Activated B cell treated with CpG ODN at 0.5 μM for 24 hours (primary cell): ENCODE measurements at regions not wholly inside any gene's neighbourhood (a gene's known extent, or its start where the extent isn't known, plus 50 kb on each side); places are given as distances from the start of the nearest gene placed in this dataset.

Experiments
- ATAC-seq: fragments of 200-7000 bp; cut with Tn5 transposase; one replicate; pipeline ENCODE4 v1.10.0; 2021; ENCODE audit warnings: low read depth, mild to moderate bottlenecking, moderate library complexity
- CTCF ChIA-PET: fragments of 350-600 bp; sonication (Branson Sonifier 250); formaldehyde crosslinking; loops from one replicate; lab custom pipeline; 2021; ENCODE audit warnings: antibody characterized with exemption; lab: Charles Lee
- POLR2A ChIA-PET: fragments of 350-600 bp; sonication (Branson Sonifier 250); formaldehyde crosslinking; loops from one replicate; lab custom pipeline; 2021; ENCODE audit warnings: antibody characterized with exemption; lab: Charles Lee
- DNase-seq: peaks from one replicate; pipeline ENCODE4 v3.0.0; 2022
- H3K27ac Mint-ChIP-seq: one replicate; pipeline ENCODE4 v1.8.0; 2020; ENCODE audit warnings: mixed read lengths
- H3K27me3 Mint-ChIP-seq: one replicate; pipeline ENCODE4 v1.8.0; 2021; ENCODE audit warnings: mixed read lengths
- H3K36me3 Mint-ChIP-seq: one replicate; pipeline ENCODE4 v1.8.0; 2021; ENCODE audit warnings: low read depth, mixed read lengths
- H3K4me1 Mint-ChIP-seq: one replicate; pipeline ENCODE4 v1.8.0; 2021; ENCODE audit warnings: mixed read lengths
- H3K4me3 Mint-ChIP-seq: one replicate; pipeline ENCODE4 v1.8.0; 2020; ENCODE audit warnings: mild to moderate bottlenecking, mixed read lengths
- H3K9me3 Mint-ChIP-seq: one replicate; pipeline ENCODE4 v1.8.0; 2020; ENCODE audit warnings: mixed read lengths
- intact Hi-C: fragments of 100-400 bp; cut with micrococcal nuclease; formaldehyde crosslinking; loops from one replicate; pipeline ENCODE4 v1.15.1; 2024
- TF ChIP-seq, protein P1 (sequence below): fragments of 200-600 bp; IDR thresholded peaks from one replicate; pipeline ENCODE4 v1.8.0; 2022; ENCODE audit warnings: antibody characterized with exemption, mild to moderate bottlenecking

DNA sequence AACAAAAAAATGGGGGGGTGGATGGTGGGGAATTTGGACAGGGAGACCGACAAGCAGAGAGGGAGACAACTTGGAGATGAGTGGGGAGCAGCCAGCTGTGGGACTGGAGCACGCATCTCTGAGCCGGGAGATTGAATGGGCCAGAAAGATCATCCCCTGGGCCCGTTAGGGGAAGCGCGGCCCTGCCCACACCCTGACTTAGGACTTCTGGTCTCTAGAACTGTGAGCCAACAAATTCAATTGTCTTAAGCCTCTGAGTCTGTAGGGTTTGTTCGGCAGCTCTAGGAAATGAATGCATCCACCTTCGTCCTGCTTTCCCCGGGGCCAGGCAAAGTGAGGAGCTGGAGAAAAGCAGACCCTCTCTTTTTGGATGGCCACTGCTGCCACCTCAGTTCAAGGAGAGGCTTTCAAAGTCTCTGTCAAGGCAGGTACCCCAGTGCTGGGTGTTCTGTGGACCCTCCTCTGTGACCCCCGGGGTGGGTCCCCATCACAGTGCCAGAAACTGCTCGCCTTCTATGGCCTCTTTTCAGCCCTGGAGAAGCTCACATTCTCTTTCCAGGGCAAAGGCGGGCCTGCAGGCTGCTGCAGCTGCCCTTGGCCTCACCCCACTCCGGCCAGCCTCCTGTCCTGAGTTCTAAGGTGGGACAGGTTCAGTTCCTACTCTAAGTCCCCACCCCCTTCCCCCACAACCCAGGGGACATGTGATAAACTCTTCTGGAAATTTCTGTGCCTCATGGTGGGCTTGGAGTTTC, 423.2 kb downstream of the RPS24 start:
- H3K9me3 Mint-ChIP-seq, result no peaks in the 10 kb centered on the region
- no peaks in the 10 kb centered on the region for H3K36me3 Mint-ChIP-seq
- ChIA-PET POLR2A (no interaction called here), CTCF (no interaction called here)
- H3K27ac Mint-ChIP-seq, result no peak overlapping the region
- H3K4me1 Mint-ChIP-seq, result no peaks in the 10 kb centered on the region
- TF ChIP-seq, protein P1, sequence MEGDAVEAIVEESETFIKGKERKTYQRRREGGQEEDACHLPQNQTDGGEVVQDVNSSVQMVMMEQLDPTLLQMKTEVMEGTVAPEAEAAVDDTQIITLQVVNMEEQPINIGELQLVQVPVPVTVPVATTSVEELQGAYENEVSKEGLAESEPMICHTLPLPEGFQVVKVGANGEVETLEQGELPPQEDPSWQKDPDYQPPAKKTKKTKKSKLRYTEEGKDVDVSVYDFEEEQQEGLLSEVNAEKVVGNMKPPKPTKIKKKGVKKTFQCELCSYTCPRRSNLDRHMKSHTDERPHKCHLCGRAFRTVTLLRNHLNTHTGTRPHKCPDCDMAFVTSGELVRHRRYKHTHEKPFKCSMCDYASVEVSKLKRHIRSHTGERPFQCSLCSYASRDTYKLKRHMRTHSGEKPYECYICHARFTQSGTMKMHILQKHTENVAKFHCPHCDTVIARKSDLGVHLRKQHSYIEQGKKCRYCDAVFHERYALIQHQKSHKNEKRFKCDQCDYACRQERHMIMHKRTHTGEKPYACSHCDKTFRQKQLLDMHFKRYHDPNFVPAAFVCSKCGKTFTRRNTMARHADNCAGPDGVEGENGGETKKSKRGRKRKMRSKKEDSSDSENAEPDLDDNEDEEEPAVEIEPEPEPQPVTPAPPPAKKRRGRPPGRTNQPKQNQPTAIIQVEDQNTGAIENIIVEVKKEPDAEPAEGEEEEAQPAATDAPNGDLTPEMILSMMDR, result no peak
- H3K4me3 Mint-ChIP-seq, result no peak overlapping the region
- H3K27me3 Mint-ChIP-seq, result peaks cover 5% of the 10 kb centered on the region
- no peak for ATAC-seq
- intact Hi-C loops, result no loop called here
- no peak for DNase-seq

DNA sequence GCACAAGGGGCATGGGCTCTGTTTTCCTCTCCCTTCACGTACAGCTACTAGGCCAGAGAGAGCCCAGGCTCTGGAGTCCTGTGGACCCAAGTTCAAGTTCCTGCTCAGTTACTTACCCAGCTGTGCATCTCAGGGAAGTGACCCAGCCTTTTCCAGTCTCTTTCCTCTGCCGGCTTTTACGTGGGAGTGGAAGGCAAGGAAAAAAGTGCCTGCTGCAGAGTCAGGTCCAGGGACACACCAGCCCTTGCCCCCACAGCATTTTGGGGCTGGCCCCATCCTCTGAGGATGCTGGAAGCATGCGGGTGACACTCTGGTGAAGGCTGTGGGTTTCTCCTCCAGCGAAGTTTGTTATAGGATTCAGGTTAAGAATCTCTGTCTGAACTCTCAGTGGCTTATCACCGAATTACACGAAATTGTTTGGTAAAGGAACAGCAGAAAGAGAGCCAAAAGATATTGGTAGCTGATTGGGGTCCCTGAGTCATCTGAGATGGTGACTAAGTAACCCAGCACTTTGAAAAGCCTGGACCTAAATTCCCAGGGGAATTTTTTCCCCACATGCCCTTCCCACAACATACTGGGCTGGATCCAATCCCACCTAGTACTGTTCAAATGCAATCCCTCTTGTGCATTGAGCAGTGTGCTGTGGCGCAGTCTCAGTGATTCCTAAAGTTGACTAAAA, 424.3 kb downstream of the RPS24 start:
- DNase-seq (no peak), ATAC-seq (no peak)
- H3K4me1 Mint-ChIP-seq, result no peaks in the 10 kb centered on the region
- POLR2A ChIA-PET, result no interaction called here
- H3K4me3 Mint-ChIP-seq, result no peak overlapping the region
- no peak overlapping the region for H3K27ac Mint-ChIP-seq
- CTCF ChIA-PET, result no interaction called here
- peaks cover 9% of the 10 kb centered on the region for H3K27me3 Mint-ChIP-seq
- no peaks in the 10 kb centered on the region for H3K36me3 Mint-ChIP-seq
- TF ChIP-seq, protein P1, result no peak
- H3K9me3 Mint-ChIP-seq, result no peaks in the 10 kb centered on the region
- intact Hi-C loops, result no loop called here

DNA sequence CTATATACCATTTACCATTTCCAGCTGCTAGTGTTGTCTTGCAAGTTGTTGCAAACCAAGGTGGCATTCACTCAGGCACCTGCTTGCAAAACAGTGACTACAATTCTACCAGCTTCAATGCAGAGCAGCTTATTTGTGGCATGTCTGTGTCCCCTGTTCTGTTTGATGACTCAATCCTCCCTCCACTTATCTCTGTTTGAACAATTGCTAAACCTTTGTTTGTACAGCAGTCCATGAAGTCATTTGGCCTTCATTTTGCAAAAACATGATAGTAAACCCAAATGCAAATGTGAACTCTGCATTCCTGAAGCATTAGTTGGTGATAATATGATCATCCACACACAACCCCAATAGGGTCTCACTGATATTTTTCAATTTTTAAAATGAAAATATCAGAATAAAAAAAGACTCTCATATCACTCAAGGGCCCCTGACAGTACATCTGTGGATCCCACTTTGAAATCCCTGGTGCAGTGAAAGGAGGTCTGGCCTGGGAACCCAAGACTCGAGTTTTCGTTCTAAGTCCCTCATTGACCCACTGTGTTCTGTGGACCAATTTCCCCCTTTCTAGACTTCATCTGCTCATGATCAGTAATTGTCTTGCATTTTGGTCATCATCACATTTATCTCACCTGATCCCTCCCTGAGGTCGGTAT, 425.4 kb downstream of the RPS24 start:
- DNase-seq (no peak), ATAC-seq (no peak)
- ChIA-PET POLR2A (no interaction called here), CTCF (no interaction called here)
- Mint-ChIP-seq H3K27me3 (peaks cover 14% of the 10 kb centered on the region), H3K27ac (no peak overlapping the region), H3K9me3 (no peaks in the 10 kb centered on the region), H3K4me1 (no peaks in the 10 kb centered on the region), H3K36me3 (no peaks in the 10 kb centered on the region), H3K4me3 (no peak overlapping the region)
- intact Hi-C loops, result no loop called here
- TF ChIP-seq, protein P1, result no peak

DNA sequence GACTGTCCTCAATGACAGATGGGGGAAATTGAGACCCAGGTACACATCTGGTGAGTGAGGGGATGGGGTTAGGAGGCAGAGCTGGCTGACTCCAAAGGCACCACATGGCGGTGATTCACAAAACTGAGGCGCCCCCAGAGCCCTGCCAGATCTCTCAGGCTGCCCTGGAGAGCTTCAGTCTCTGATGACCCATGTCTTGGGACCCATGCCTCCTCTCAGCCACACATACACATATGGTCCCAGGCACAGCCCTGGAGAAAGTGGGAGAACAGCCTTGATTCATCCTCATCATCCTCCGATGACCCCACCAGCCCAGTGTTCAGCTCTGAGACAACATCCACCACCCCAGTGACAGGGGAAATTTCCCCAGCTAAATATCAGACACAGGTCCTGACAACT, 426.0 kb downstream of the RPS24 start:
- intact Hi-C loops, result no loop called here
- peaks cover 11% of the 10 kb centered on the region for H3K27me3 Mint-ChIP-seq
- H3K9me3 Mint-ChIP-seq, result no peaks in the 10 kb centered on the region
- no peak overlapping the region for H3K4me3 Mint-ChIP-seq
- CTCF ChIA-PET, result no interaction called here
- H3K36me3 Mint-ChIP-seq, result no peaks in the 10 kb centered on the region
- ATAC-seq (no peak), DNase-seq (no peak)
- POLR2A ChIA-PET, result no interaction called here
- no peak overlapping the region for H3K27ac Mint-ChIP-seq
- TF ChIP-seq, protein P1, result no peak
- no peaks in the 10 kb centered on the region for H3K4me1 Mint-ChIP-seq

DNA sequence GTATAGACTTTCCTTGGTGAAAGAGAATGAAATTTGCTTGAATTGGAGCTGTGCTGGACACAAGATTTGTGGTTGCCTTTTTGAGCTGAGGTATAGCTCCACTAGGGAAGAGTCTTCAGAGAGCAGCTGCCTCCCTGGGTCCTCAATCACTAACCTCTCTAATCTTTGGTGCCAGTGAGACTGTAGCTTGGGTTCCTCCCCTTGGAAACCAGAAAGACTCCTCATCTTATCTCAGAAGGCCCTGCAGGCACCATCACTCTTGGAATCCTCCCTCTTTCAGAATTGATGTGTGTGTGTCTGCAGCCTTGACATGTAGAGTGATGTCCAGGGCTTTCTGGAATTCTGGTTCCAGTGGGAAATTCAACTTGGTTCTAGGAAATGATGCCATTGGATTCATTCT, 426.5 kb downstream of the RPS24 start:
- intact Hi-C loops, result no loop called here
- no peaks in the 10 kb centered on the region for H3K4me1 Mint-ChIP-seq
- peaks cover 12% of the 10 kb centered on the region for H3K27me3 Mint-ChIP-seq
- H3K4me3 Mint-ChIP-seq, result no peak overlapping the region
- ATAC-seq (no peak), DNase-seq (no peak)
- TF ChIP-seq, protein P1, result no peak
- no peaks in the 10 kb centered on the region for H3K36me3 Mint-ChIP-seq
- H3K27ac Mint-ChIP-seq, result no peak overlapping the region
- POLR2A ChIA-PET, result no interaction called here
- CTCF ChIA-PET, result no interaction called here
- no peaks in the 10 kb centered on the region for H3K9me3 Mint-ChIP-seq
